C4-2B (cell line): ENCODE measurements at regions not wholly inside any gene's neighbourhood (a gene's known extent, or its start where the extent isn't known, plus 50 kb on each side); places are given as distances from the start of the nearest gene placed in this dataset.

ENCODE experiments used
- CTCF ChIP-seq: fragments of 450-650 bp; conservative IDR thresholded peaks from 2 replicates; pipeline ENCODE4 v1.5.1; 2017; ENCODE audit warnings: mild to moderate bottlenecking
- ZFX ChIP-seq: fragments of 450-650 bp; IDR thresholded peaks from 2 replicates; pipeline ENCODE4 v1.6.1; 2017

GRCh38 chr9:108383796-108384195, 472.0 kb downstream of the ACTL7B start:
- TF ChIP-seq CTCF (no peak), ZFX (no peak)
